Gastroesophageal sphincter (tissue), 4 donors: ENCODE measurements at regions not wholly inside any gene's neighbourhood (a gene's known extent, or its start where the extent isn't known, plus 50 kb on each side); places are given as distances from the start of the nearest gene placed in this dataset.

Experiments
- ATAC-seq: fragments of 150-250 bp; one replicate; pipeline ENCODE4 v1.9.1; 2016; ENCODE audit warnings: mild to moderate bottlenecking, moderate library complexity
- H3K27ac ChIP-seq, 4 donors: fragments of 200-600 bp; sonication (generic) in 3 of 4; 1 replicate in 3 of 4; 2 replicates in 1 of 4; pipeline ENCODE4 v1.5.1; 2016 to 2019
- H3K27me3 ChIP-seq: fragments of 200-600 bp; sonication (generic); one replicate; pipeline ENCODE4 v1.5.1; 2019
- H3K36me3 ChIP-seq, 2 donors: fragments of 200-600 bp; sonication (generic); one replicate each; pipeline ENCODE4 v1.5.1; 2019; ENCODE audit warnings: control low read depth in 1 of 2
- H3K4me1 ChIP-seq, 3 donors: fragments of 200-600 bp; sonication (generic); 1 replicate in 2 of 3; 2 replicates in 1 of 3; pipeline ENCODE4 v1.5.1; 2016 to 2019; ENCODE audit warnings: control low read depth in 2 of 3
- H3K4me3 ChIP-seq, 2 donors: fragments of 200-600 bp; sonication (generic); one replicate each; pipeline ENCODE4 v1.5.1; 2019; ENCODE audit warnings: mild to moderate bottlenecking in 1 of 2, moderate library complexity in 1 of 2
- H3K9me3 ChIP-seq, 3 donors: fragments of 200-600 bp; sonication (generic); one replicate each; pipeline ENCODE4 v1.5.1; 2017 to 2019; ENCODE audit warnings: control low read depth in 2 of 3
- CTCF ChIP-seq, 4 experiments: fragments of 200-600 bp in 2 of 4; fragments of 450-650 bp in 2 of 4; sonication (generic) in 1 of 4; IDR thresholded peaks; one replicate each; pipeline ENCODE4 v1.5.1; 2017 to 2019; ENCODE audit warnings: antibody characterized with exemption in 4 of 4, mild to moderate bottlenecking in 2 of 4, moderate library complexity in 2 of 4
- EP300 ChIP-seq: sonication (generic); formaldehyde crosslinking; IDR thresholded peaks from one replicate; pipeline ENCODE4 v1.6.1; 2017; ENCODE audit warnings: antibody characterized with exemption, mild to moderate bottlenecking
- POLR2A ChIP-seq, 2 donors: fragments of 450-650 bp; IDR thresholded peaks; one replicate each; pipeline ENCODE4 v1.6.1; 2017; ENCODE audit warnings: antibody characterized with exemption in 2 of 2, mild to moderate bottlenecking in 2 of 2, moderate library complexity in 1 of 2
- POLR2AphosphoS5 ChIP-seq: sonication (generic); formaldehyde crosslinking; IDR thresholded peaks from one replicate; pipeline ENCODE4 v1.6.1; 2017; ENCODE audit warnings: antibody characterized with exemption
- WGBS, 2 donors: methylation state at CpG; one replicate each; pipeline ENCODE4 v1.1.5; 2018; ENCODE audit warnings: low coverage in 1 of 2; 5-methylcytosine and 5-hydroxymethylcytosine counted together

- no peaks in the 10 kb centered on the region for H3K9me3 ChIP-seq
- ATAC-seq, result no peak
- peaks cover 0 to 27% (median 0%) of the 10 kb centered on the region in 3 donors for H3K4me1 ChIP-seq
- no peak overlapping the region for H3K4me3 ChIP-seq
- no peak overlapping the region for H3K27ac ChIP-seq
- H3K27me3 ChIP-seq, result no peaks in the 10 kb centered on the region
- no peaks in the 10 kb centered on the region for H3K36me3 ChIP-seq
- TF ChIP-seq POLR2A (IDR thresholded peaks at IDR 0.05), result no peak
- TF ChIP-seq EP300, result no peak
- no peak for TF ChIP-seq POLR2AphosphoS5
- no peak for TF ChIP-seq CTCF (IDR thresholded peaks at IDR 0.05)
- 60% methylated on average over 2 of the region's 4 CpGs; no CpG with 5 or more reads in 1 of the 2 donors for WGBS, 2 donors
Observed at GRCh38 chr1:60547821-60548220, 474.3 kb upstream of the C1orf87 start.

GRCh38 chr1:60541831-60542532, 468.4 kb upstream of the C1orf87 start:
- no peak for ATAC-seq
- H3K4me3 ChIP-seq, result no peak overlapping the region
- H3K27me3 ChIP-seq, result no peaks in the 10 kb centered on the region
- H3K36me3 ChIP-seq, result no peaks in the 10 kb centered on the region
- H3K4me1 ChIP-seq, result peaks cover 0 to 19% (median 0%) of the 10 kb centered on the region in 3 donors
- H3K27ac ChIP-seq, result no peak overlapping the region
- TF ChIP-seq EP300, result no peak
- no peak for TF ChIP-seq POLR2AphosphoS5
- no peak for TF ChIP-seq POLR2A (IDR thresholded peaks at IDR 0.05)
- no peak for TF ChIP-seq CTCF (IDR thresholded peaks at IDR 0.05)
- 66% methylated on average over 2 of the region's 2 CpGs; no CpG with 5 or more reads in 1 of the 2 donors for WGBS, 2 donors
- H3K9me3 ChIP-seq, result peaks cover 0 to 15% (median 0%) of the 10 kb centered on the region in 3 donors

GRCh38 chr1:60540141-60540540, 466.6 kb upstream of the C1orf87 start:
- 89 to 92% methylated on average over 9 to 12 of the region's 12 CpGs for WGBS, 2 donors

DNA sequence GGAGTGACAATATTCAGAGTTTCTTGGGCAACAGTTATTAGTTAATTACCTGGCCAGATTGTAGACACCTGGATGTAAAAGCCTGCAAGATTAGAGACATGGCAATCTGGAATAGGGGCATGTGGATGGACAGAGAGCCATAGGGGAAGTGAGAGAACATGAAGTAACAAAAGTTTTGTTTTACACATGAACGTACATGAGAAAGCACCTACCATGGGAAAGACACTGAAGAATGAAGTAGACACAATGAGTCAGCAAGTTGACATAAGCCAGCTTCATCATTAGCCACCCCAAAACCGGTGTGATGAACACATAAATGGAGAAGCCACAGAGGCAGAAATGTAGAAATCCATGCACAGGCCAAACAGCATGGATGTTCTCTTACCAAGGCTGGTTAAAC, 462.1 kb upstream of the C1orf87 start:
- Histone ChIP-seq H3K36me3 (no peaks in the 10 kb centered on the region), H3K4me3 (no peak overlapping the region), H3K27ac (no peak overlapping the region), H3K9me3 (peaks cover 0 to 15% (median 0%) of the 10 kb centered on the region in 3 donors), H3K4me1 (no peaks in the 10 kb centered on the region), H3K27me3 (no peaks in the 10 kb centered on the region)
- TF ChIP-seq CTCF (IDR thresholded peaks at IDR 0.05) (no peak), POLR2AphosphoS5 (no peak), EP300 (no peak), POLR2A (IDR thresholded peaks at IDR 0.05) (no peak)
- 77 to 86% methylated on average over 2 of the region's 2 CpGs for WGBS, 2 donors
- no peak for ATAC-seq

More at GRCh38 chr1:60540141-60540540, 466.6 kb upstream of the C1orf87 start:
- ATAC-seq, result no peak
- Histone ChIP-seq H3K27ac (no peak overlapping the region), H3K36me3 (no peaks in the 10 kb centered on the region), H3K4me3 (no peak overlapping the region), H3K27me3 (no peaks in the 10 kb centered on the region), H3K9me3 (peaks cover 0 to 15% (median 0%) of the 10 kb centered on the region in 3 donors), H3K4me1 (peaks cover 0 to 4% (median 0%) of the 10 kb centered on the region in 3 donors)
- TF ChIP-seq POLR2A (IDR thresholded peaks at IDR 0.05) (no peak), CTCF (IDR thresholded peaks at IDR 0.05) (no peak), POLR2AphosphoS5 (no peak), EP300 (no peak)

DNA sequence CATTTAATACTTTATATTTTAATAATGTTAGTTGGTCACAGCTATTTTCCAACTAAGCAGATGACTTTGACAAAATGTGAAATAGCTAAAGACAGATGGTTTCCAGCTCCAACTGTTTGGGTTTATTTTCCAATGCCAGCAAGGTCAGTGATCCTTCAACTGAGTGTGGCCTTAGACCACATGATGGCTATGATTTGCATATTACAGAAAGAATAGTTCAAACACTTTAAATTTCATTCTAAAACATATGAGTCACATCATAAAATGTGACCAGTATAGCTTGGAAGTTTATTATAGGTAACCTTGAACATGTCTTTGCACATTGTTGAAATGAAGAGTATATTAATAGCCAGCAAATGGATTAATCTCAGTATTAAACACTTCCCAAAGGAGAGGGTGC, 454.0 kb upstream of the C1orf87 start:
- Histone ChIP-seq H3K27ac (no peak overlapping the region), H3K36me3 (no peaks in the 10 kb centered on the region), H3K27me3 (no peaks in the 10 kb centered on the region), H3K4me3 (no peak overlapping the region), H3K4me1 (no peaks in the 10 kb centered on the region), H3K9me3 (no peaks in the 10 kb centered on the region)
- ATAC-seq, result no peak
- TF ChIP-seq POLR2AphosphoS5, result peak; percentile 30
- TF ChIP-seq CTCF (IDR thresholded peaks at IDR 0.05), result no peak
